GM18873 (cell line): ENCODE measurements at regions not wholly inside any gene's neighbourhood (a gene's known extent, or its start where the extent isn't known, plus 50 kb on each side); places are given as distances from the start of the nearest gene placed in this dataset.
"Not testable (repeated sequence)": the region's sequence is repeated elsewhere in the genome, so short reads cannot be mapped to it uniquely, and the experiment has no call there.

Experiments
- ATAC-seq: cut with Tn5 transposase; IDR thresholded peaks from one replicate; pipeline ENCODE4 v1.9.1; 2021; ENCODE audit warnings: mild to moderate bottlenecking, moderate library complexity, moderate number of reproducible peaks; ENCODE audit not compliant: unreplicated experiment, low FRiP score

GRCh38 chrX:132302687-132303086, 83.4 kb upstream of the RAP2C start:
- not testable (repeated sequence) for ATAC-seq

DNA sequence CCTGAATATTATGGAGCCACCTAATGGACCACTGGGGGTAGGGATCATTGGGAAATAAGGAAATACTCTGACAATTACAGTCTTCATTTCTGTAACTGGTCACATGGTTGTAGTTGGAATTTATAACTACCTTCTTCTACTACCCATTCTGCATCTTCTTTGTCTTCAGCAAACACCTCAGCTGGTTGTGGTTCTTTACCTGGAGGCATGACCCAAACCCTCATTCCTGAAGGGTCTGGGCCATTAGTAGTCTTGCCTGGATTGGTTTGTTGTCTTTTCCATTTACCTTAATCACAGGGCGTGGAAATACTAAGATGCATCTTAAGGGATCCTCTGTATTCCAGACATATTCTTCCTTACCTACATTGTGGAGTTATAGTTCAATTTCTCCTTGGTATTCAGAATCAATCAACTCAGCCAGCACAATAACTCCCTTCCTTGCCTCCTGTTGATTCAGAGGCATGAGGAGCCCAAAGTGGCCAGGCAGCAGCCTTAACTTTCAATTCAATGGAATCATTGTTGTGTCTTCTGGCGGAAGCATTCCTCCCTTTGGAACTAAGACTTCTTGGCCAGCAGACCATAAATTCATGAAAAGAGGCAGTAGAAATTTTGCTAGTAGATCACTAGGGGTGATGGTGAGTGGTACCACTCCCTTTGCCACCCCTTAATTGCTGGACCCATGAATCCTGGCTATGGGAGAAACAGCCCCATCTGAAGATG, 75.7 kb upstream of the RAP2C start:
- ATAC-seq: no peak

DNA sequence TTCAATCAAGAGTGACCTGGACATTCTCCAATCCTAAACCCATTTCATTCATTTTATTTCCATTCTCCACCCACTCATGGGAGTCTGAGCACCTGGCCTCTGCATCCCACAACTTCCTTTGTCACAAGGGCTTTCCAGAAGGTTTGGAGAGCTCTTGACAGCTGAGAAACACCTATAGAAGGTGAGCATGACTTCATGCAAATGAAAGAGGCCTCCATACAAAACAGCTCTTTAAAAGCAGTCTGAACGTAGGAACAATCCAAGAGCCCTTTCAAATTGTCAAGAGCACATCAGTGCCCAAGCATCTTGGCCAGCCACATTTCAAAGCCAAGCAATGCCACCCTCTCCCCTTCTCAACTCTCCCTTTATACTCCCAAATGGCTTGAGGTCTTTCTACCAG, 74.9 kb upstream of the RAP2C start:
- ATAC-seq: no peak

DNA sequence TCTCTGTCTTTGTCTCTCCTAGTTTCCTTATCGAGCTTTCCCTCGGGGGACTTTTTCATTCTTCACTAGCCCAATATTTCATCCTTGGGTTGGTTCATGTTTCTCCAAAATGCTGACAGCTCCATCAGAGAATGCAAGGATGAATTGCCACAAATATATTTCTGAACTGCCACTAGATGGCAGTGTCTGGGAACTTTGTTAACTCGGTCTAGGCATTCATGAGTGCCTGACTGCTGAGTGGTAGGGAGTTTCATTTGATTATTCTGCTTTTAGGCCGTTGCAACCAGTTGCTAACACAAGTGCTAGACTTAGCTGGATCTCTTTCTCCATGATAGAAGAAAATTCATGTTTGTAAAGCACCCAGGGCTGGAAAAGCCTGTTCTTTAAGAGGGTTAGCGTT, 73.5 kb upstream of the RAP2C start:
- peak; percentile 79 for ATAC-seq

- ATAC-seq: no peak
Observed at GRCh38 chrX:132277953-132278614, 58.8 kb upstream of the RAP2C start.

- ATAC-seq: no peak
Observed at GRCh38 chrX:132272826-132273225, 53.6 kb upstream of the RAP2C start.

DNA sequence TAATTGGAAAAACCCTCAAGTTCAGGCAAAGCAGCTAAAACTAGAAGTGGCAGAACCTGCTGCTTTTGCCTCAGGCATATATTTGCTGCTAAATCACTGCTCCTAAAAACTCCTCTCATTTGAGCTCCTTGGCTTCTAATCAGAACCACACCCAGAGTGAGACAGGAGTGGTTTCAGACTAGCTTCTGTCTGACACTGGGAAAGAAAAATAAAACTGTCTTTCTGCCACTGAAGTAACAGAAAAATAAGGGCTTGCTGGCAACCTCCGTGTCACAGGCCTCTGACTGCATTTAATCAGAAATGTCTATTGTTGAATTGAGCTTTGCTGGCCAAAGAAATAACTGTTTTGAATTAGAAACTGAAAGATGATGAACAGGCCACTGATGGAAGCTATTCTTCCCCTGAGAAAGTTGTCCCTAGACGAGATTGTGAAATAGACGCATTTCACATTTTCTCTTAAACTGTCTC, 52.1 kb upstream of the RAP2C start:
- no peak for ATAC-seq

- ATAC-seq: no peak
Observed at GRCh38 chrX:132270699-132271098, 51.5 kb upstream of the RAP2C start.

GRCh38 chrX:132270021-132270420, 50.8 kb upstream of the RAP2C start:
- ATAC-seq: no peak
